Thyroid gland (tissue), 4 donors: ENCODE measurements at regions not wholly inside any gene's neighbourhood (a gene's known extent, or its start where the extent isn't known, plus 50 kb on each side); places are given as distances from the start of the nearest gene placed in this dataset.

ENCODE experiments used
- CTCF ChIP-seq, 6 experiments: fragments of 200-600 bp in 3 of 6; fragments of 450-650 bp in 3 of 6; sonication (generic) in 3 of 6; IDR thresholded peaks; one replicate each; pipeline ENCODE4 v1.5.1; 2016 to 2019; ENCODE audit warnings: antibody characterized with exemption in 6 of 6, mild to moderate bottlenecking in 2 of 6, inconsistent platforms in 1 of 6, moderate library complexity in 1 of 6
- POLR2A ChIP-seq, 2 donors: fragments of 450-650 bp; IDR thresholded peaks; one replicate each; pipeline ENCODE4 v1.6.1; 2017; ENCODE audit warnings: antibody characterized with exemption in 2 of 2, mild to moderate bottlenecking in 2 of 2, moderate library complexity in 1 of 2

DNA sequence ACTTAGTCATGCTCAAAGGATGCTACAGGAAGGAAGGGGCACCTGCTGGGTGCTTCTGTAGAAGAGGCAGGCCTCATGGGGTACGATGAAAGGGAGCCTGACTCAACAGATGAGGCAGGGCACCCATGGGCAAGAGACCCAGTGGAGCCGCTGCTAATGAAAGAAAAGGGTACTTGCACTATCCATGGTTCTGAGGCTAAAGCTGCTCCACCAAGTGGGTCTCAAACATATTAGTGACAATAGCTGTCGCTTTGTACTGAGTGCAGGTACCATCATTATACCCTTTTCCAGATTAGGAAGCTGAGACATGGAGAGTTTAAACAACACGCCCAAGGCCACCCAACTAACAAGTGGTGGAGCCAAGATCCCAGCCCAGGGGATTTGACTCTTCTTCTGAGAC is 127.5 kb upstream of the SERPIND1 start:
- TF ChIP-seq CTCF (IDR thresholded peaks at IDR 0.05) = no peak
- TF ChIP-seq POLR2A (IDR thresholded peaks at IDR 0.05) = no peak
